HCEC 1CT (cell line): ENCODE measurements at regions not wholly inside any gene's neighbourhood (a gene's known extent, or its start where the extent isn't known, plus 50 kb on each side); places are given as distances from the start of the nearest gene placed in this dataset.
"Not testable (repeated sequence)": the region's sequence is repeated elsewhere in the genome, so short reads cannot be mapped to it uniquely, and the experiment has no call there.

Experiments
- DNase-seq: peaks from one replicate; pipeline ENCODE4 v3.0.0-alpha.2; 2017

- no peak for DNase-seq
Measured at GRCh38 chr5:17326600-17327037, 109.2 kb downstream of the BASP1 start.

GRCh38 chr5:17327048-17327625 is 109.7 kb downstream of the BASP1 start:
- DNase-seq: no peak

DNA sequence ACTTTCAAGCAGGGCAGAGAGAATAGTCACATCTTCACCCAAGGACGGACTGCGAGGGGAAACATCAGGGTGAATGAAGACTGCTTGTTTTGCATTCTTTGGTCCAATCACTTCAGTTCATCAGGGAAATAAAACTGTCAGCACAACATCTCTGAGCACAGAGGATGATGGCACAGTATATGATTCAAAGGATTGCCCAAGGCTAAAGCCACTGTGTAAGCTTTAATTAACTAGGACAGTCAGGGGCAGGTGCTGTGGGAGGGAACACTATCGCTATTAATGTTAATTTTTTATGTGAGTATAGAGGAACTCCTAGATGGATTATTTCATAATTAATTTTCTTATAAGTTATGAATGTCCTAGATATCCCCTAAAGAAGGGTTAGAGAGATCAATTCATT is 112.1 kb downstream of the BASP1 start:
- no peak for DNase-seq

- no peak for DNase-seq
Measured at GRCh38 chr5:17330386-17330785, 113.0 kb downstream of the BASP1 start.

- DNase-seq: no peak
Measured at GRCh38 chr5:17331651-17332050, 114.2 kb downstream of the BASP1 start.

GRCh38 chr5:17333755-17334154 is 116.3 kb downstream of the BASP1 start:
- no peak for DNase-seq

- no peak for DNase-seq
Measured at GRCh38 chr5:17336054-17336453, 118.6 kb downstream of the BASP1 start.

- not testable (repeated sequence) for DNase-seq
Measured at GRCh38 chr5:17336723-17337122, 119.3 kb downstream of the BASP1 start.

DNA sequence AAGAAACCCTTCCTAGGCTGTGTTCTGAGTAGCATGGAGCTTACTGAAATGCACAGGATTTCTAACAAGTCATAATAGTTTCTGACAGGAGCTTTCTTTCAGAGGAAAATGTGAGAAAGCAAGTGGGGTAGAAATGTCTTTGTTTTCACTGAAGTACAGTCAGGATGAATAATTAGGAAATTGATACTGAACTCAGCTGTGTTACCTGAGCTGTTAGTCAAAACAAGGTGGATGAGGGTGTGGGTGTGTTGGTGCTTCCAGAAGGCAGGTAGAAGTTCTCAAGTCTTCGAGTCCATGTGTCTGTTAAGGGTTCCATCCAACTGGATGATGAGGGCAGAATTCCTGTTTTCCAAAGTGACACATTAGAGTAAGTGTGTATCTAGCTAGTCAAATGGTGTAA is 122.4 kb downstream of the BASP1 start:
- no peak for DNase-seq

DNA sequence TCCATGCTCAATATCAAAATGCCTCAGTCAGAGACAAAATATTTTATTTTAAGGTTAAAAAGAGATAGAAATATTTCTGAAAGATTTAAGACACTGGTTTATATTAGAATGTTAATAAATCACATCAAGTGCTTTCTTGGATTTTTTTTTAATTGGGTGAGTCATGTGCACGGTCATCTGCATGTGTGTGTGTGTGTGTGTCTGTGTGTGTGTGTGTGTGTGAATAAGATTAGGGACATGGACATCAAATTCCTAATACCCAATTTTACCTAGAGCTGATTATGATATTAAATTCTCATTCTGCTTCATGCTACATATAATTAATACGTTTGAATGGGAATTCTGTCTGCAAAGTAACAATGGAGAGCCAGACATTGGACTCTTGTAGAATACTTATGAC is 122.9 kb downstream of the BASP1 start:
- DNase-seq: no peak

- DNase-seq: no peak
Measured at GRCh38 chr5:17340819-17341218, 123.4 kb downstream of the BASP1 start.

DNA sequence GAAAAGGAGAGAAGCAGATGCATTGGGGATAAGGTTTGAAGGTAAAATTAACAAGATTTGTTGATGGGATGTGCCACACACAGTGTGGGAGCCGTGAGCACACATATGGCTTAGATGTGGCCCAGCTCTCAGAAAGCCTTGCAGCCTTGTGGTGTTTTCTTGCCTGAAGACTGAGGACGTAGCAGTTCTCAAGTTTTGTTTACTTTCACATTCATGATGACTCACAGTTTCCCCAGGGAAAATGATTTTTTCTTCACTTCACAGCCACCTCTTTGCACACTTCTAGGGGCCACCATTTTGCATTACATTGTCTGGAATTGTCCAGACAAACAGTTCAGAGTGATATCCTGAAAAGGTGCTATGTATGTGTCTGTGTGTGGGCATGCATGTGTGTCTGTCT is 126.2 kb downstream of the BASP1 start:
- DNase-seq: peak; percentile 90

DNA sequence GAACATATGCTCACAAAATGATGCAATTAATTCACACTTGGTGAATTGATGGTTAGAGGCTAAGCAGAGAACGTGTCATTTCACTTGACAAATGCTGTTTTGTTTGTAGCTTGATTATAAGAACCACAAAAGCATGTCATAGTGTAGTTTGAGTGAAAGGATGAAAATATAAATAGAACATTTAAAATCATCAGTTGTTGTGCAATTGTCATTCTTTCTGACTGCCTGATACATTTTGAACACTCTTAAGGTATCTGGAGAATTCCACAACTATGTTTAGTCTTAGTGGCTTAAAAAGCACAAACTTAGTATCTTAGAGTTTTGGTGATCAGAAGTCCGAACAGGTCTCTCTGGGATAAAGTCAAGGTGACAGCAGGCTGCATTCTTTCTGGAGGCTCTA is 129.4 kb downstream of the BASP1 start:
- DNase-seq: peak; percentile 31

DNA sequence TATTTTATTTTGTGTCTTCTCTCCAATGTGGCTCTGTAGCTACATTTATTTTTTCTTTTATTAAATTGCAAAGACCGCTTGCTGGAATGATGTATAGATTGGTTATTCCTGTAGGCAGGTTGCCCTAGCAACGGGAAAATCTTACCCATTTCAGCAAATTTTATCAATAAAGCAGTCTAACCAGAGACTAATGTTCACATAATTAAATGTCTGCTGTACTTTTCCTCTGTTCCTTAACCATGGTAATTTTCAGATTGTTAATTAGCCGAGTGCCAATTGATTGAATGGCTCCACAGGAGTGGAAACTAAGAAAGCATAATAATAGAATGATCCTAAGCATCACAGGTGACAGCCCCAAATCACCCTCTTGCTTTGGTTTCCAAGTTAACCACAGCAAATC is 134.8 kb downstream of the BASP1 start:
- DNase-seq: no peak

- no peak for DNase-seq
Measured at GRCh38 chr5:17354265-17354664, 136.8 kb downstream of the BASP1 start.

DNA sequence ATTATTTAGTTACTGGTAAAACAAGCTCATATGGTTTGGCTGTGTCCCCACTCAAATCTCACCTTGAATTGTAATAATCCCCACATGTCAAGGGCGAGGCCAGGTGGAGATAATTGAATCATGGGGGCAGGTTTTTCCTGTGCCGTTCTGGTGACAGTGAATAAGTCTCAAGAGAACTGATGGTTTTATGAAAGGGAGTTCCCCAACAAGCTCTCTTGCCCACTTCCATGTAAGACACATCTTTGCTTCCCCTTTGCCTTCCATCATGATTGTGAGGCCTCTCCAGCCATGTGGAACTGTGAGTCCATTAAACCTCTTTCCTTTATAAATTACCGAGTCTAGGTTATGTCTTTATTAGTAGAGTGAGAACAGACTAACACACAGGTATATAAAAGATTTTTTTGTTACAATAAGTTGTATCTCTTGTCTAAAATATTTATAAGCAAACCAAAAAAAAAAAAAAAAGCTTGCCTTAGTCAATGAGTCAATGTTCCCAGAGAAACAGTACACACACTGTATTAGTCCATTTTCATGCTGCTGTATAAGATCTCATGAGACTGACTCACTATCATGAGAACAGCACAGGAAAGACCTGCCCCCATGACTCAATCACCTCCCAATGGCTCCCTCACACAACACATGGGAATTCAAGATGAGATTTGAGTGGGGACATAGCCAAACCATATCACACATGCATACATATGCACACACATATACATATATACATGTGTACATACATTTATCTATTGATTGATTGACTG is 138.3 kb downstream of the BASP1 start:
- peak; percentile 93 for DNase-seq

GRCh38 chr5:17356551-17356950 is 139.1 kb downstream of the BASP1 start:
- DNase-seq: no peak

- DNase-seq: no peak
Measured at GRCh38 chr5:17357504-17357903, 140.1 kb downstream of the BASP1 start.

DNA sequence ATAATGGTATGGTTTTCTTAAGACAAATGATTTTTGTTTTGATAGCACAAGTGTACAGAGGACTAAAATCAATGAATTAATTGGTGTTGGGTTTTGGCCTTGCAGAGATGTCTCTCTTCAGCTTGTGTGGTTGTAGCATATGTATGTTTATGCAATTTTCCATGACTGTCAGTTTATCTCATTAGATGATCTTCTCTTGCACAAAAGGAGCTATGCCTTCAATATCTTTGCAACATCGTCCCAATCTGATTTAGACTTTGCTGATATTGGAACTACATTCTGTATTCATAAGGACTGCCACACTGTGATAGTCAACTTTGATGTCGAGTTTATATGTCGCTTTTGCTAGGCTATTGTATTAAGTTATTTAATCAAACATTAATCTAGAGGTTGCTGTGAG is 140.0 kb upstream of the TAF11L2 start:
- no peak for DNase-seq

- DNase-seq: peak; percentile 98
Measured at GRCh38 chr5:17359451-17360011, 138.5 kb upstream of the TAF11L2 start.

DNA sequence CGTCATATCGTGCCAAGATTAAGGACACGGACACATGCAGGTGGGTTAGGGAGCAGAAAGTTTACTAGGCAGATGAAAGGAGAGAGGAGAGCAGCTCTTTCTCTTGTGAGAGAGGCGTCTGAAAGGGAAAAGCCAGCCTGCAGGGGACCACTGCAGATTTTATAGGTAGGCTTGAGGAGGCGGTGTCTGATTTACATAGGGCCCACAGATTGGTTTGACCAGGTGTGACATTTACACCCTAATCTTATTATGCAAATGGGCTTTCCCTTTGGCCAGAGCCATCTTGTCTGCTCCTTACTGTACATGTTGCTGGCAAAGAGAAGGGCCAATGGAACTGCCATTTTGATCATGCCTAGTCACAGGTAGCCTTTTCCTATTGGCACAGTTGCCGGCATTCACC is 137.2 kb upstream of the TAF11L2 start:
- no peak for DNase-seq

DNA sequence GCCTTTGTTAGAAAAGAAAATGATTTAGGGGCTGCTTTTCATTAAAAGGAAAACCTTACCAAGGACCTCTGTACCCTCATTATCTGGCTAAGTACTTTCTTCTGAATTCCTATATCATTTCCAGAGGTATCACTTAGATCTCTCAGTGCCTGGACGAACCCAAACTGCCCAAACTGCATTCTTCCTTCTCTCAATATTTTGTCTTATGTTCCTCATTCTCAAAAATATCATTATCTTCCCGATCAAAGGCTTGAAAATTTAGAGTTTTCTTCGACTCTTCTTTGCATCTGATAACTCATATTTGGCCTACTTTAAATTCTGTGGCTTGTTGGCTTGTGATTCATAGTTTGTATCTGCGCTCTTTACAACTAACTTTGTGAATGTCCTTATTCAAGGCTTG is 136.7 kb upstream of the TAF11L2 start:
- DNase-seq: no peak

- no peak for DNase-seq
Measured at GRCh38 chr5:17364987-17365810, 132.8 kb upstream of the TAF11L2 start.

- peak; percentile 97 for DNase-seq
Measured at GRCh38 chr5:17365811-17366138, 132.3 kb upstream of the TAF11L2 start.
